ENCODE measurements at regions not wholly inside any gene's neighbourhood (a gene's known extent, or its start where the extent isn't known, plus 50 kb on each side); places are given as distances from the start of the nearest gene placed in this dataset.

DNA sequence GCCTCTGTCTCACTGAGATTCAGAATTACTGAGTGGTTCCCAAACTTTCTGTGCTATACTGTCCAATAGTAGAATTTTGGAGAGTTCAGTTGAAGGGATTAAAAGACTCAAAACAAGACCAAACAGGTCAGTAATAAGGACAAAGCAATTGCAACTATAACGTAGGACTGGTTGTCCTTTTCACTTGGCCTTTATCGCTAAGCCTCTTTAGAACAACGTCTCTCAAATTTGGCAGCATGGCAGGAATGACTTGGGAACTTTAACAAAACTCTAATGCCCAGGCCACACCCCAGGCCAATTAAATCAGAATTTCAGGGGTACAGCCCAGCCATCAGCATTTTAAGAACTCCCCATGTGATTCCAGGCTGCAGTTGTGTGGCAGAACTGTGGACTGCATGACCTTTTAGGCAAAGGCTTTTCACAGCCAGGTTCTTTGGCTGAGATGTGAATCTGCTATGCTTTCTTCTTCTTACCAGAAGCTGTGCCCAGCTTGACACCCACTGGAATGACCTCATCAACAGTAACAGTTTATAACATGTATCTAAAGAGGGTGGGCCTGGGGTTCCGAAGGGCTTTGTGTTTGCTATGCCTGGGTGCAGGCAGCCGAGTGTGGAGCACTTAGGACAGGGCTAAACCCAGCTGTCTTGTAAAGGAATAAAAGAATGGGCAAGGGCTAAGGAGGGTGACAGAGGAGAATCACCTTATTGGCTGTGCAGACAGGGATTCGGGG lies 226.2 kb upstream of the PRICKLE2 start:
- Mint-ChIP-seq H3K9me3 (no peaks in the 10 kb centered on the region), H3K4me3 (no peak overlapping the region), H3K27ac (no peak overlapping the region), H3K4me1 (ENCODE audit: unreplicated experiment) (peaks cover 22% of the 10 kb centered on the region), H3K36me3 (no peaks in the 10 kb centered on the region), H3K27me3 (peaks cover 45% of the 10 kb centered on the region)
- TF ChIP-seq, protein P1, sequence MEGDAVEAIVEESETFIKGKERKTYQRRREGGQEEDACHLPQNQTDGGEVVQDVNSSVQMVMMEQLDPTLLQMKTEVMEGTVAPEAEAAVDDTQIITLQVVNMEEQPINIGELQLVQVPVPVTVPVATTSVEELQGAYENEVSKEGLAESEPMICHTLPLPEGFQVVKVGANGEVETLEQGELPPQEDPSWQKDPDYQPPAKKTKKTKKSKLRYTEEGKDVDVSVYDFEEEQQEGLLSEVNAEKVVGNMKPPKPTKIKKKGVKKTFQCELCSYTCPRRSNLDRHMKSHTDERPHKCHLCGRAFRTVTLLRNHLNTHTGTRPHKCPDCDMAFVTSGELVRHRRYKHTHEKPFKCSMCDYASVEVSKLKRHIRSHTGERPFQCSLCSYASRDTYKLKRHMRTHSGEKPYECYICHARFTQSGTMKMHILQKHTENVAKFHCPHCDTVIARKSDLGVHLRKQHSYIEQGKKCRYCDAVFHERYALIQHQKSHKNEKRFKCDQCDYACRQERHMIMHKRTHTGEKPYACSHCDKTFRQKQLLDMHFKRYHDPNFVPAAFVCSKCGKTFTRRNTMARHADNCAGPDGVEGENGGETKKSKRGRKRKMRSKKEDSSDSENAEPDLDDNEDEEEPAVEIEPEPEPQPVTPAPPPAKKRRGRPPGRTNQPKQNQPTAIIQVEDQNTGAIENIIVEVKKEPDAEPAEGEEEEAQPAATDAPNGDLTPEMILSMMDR (conservative IDR thresholded peaks at IDR 0.05): no peak
- DNase-seq (ENCODE audit: extremely low spot score, unreplicated experiment): no peak

DNA sequence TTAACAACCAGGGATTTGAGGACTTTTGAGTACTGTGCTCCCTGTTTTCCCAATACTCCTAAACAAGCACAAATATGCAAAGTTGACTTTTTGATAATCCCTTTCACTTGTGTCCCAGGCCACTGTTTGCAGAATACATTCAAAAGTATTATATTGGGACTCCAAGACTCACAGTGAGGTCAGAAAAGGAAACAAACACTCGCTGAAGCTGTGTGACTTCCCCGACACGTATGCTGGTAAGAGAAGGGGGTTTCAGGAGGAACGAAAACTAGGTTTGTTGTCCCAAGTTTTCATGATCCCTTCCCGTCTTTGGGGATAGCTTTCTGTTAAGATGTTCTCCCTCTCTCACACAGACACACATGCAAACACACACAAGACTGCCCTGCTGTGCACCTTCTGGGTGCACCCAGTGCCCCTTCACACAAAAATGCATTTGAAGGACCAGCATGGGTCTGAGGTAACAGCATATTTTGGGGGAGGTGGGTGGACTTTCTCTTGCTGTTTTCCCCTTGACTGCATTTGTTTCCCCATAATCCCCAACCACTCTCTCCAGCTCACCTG lies 225.2 kb upstream of the PRICKLE2 start:
- Mint-ChIP-seq H3K4me1 (ENCODE audit: unreplicated experiment) (peaks cover 24% of the 10 kb centered on the region), H3K27me3 (peaks cover 49% of the 10 kb centered on the region), H3K9me3 (no peaks in the 10 kb centered on the region), H3K36me3 (no peaks in the 10 kb centered on the region), H3K27ac (no peak overlapping the region), H3K4me3 (no peak overlapping the region)
- TF ChIP-seq, protein P1 (conservative IDR thresholded peaks at IDR 0.05): no peak
- no peak for DNase-seq (ENCODE audit: extremely low spot score, unreplicated experiment)

DNA sequence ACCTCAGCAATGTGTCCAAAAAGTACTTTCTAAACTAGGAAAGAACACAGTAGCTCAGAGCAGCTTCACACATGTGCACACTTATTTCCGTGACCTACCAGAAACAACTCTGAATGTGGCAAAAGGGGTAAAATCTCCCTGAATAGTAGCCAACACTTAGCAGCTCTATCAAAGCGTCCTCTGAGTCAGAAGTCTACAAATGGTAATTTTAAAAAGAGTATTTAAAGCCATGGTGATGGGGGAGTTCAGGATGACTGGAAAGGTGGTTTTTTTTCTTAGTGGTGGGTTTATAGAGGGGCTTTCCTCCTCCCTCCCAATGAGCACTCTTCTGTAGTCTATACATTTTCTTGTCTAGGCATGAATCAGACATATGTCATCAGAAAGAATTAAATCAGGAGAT lies 223.8 kb upstream of the PRICKLE2 start:
- H3K27me3 Mint-ChIP-seq: peaks cover 53% of the 10 kb centered on the region
- H3K36me3 Mint-ChIP-seq: no peaks in the 10 kb centered on the region
- TF ChIP-seq, protein P1 (conservative IDR thresholded peaks at IDR 0.05): no peak
- no peaks in the 10 kb centered on the region for H3K9me3 Mint-ChIP-seq
- DNase-seq (ENCODE audit: extremely low spot score, unreplicated experiment): no peak
- no peak overlapping the region for H3K4me3 Mint-ChIP-seq
- H3K4me1 Mint-ChIP-seq (ENCODE audit: unreplicated experiment): peaks cover 18% of the 10 kb centered on the region
- H3K27ac Mint-ChIP-seq: no peak overlapping the region

DNA sequence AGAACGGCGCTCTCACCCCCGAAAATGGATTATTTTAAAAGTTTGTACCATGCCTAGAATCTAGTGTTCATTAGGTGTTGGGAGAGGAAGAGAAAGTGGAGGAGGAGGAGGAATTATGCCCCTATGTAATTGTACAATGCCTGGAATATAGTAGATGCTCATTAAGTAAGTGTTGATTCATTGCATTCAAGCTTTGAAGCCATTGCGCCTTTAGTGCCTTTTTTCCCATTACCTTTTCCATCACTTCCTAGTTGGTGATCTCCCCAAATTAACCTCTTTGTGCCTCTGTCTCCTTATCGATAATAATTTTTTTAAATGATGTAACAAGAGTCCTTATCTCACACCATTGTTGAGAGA lies 220.7 kb upstream of the PRICKLE2 start:
- Mint-ChIP-seq H3K27ac (no peak overlapping the region), H3K9me3 (no peaks in the 10 kb centered on the region), H3K27me3 (peaks cover 64% of the 10 kb centered on the region), H3K4me1 (ENCODE audit: unreplicated experiment) (peaks cover 36% of the 10 kb centered on the region), H3K4me3 (peak overlapping the region; percentile 86), H3K36me3 (no peaks in the 10 kb centered on the region)
- TF ChIP-seq, protein P1 (conservative IDR thresholded peaks at IDR 0.05): no peak
- no peak for DNase-seq (ENCODE audit: extremely low spot score, unreplicated experiment)

DNA sequence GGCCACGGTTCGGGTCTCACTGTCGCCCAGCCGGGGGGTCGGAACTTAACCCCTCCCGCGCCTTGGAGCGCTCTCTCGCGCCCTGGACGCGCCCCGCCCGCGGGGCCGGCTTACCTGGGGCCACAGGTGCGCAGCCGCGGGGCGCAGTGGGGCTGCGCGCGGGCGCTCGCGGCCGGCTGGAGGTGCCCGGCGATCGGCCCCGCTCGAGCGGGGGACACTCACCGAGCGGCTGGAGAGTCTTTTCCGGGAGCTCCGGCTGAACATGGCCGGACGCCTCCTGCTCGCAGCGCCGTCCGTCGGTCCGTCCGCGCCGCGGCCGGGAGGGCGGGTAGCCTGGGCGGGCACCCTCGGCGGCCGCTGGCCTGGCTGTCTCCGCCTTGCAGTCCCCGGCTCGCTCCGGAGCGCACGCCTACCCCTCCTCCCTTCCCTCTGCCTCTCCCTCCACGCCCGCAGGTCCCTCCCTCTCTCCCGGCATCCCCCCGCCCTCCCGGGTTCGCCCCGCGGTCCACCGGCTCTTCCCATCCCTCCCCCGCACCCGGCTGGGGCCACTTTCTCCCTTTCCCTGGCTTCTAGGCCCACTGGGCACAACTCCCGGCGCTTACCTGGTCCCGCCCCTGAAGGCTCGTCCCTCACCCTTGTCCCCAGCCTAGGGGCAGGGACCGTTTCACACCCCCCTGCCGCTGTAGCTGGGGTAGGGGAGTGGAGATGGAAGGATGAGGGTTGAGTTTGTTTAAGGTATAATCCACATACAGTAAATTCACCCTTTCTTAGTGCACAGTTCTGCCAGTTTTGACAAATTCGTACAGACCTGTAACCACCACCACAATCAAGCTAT lies 220.1 kb upstream of the PRICKLE2 start:
- no peaks in the 10 kb centered on the region for H3K36me3 Mint-ChIP-seq
- peaks cover 60% of the 10 kb centered on the region for H3K27me3 Mint-ChIP-seq
- H3K9me3 Mint-ChIP-seq: no peaks in the 10 kb centered on the region
- TF ChIP-seq, protein P1 (conservative IDR thresholded peaks at IDR 0.05): peak; percentile 2
- H3K4me3 Mint-ChIP-seq: peak overlapping the region; percentile 89
- DNase-seq (ENCODE audit: extremely low spot score, unreplicated experiment): peak; percentile 77
- H3K4me1 Mint-ChIP-seq (ENCODE audit: unreplicated experiment): peaks cover 42% of the 10 kb centered on the region
- no peak overlapping the region for H3K27ac Mint-ChIP-seq

Data from type B pancreatic cell (in vitro differentiated cells).